GM12878 (cell line): ENCODE measurements at regions not wholly inside any gene's neighbourhood (a gene's known extent, or its start where the extent isn't known, plus 50 kb on each side); places are given as distances from the start of the nearest gene placed in this dataset.

ENCODE experiments used
- ATAC-seq: fragments of 200-7000 bp; cut with Tn5 transposase; 3 replicates; pipeline ENCODE4 v1.9.1; 2020; ENCODE audit warnings: mild to moderate bottlenecking, moderate library complexity
- BruUV-seq: library from RNA; stranded (reverse); fragments of 400-500 nt; replicated peaks from 2 replicates; lab custom pipeline; 2021; lab: Mats Ljungman, UMichigan
- CTCF ChIA-PET: fragments of 300-600 bp; sonication (Branson Sonifier 250); formaldehyde crosslinking; extraction: SDS; loops from one replicate; lab custom pipeline; 2021; ENCODE audit warnings: inconsistent platforms; lab: Yijun Ruan, JAX
- POLR2A ChIA-PET: fragments of 350-600 bp; formaldehyde crosslinking; extraction: SDS; loops from one replicate; lab custom pipeline; 2021; ENCODE audit warnings: inconsistent platforms; lab: Charles Lee
- RAD21 ChIA-PET: fragments of 300-600 bp; sonication (Branson Sonifier 250); formaldehyde crosslinking; loops from one replicate; lab custom pipeline; 2023; ENCODE audit warnings: antibody characterized with exemption; ENCODE audit not compliant: unreplicated experiment; lab: Charles Lee
- SMC1A ChIA-PET: fragments of 300-600 bp; sonication (Branson Sonifier 250); formaldehyde crosslinking; loops from one replicate; lab custom pipeline; 2023; ENCODE audit not compliant: unreplicated experiment, uncharacterized antibody; lab: Charles Lee
- DNase-seq: peaks from one replicate; pipeline ENCODE4 v3.0.0-alpha.2; 2011; ENCODE audit warnings: low read depth, low spot score
- FAIRE-seq: peaks from 3 replicates; lab custom pipeline; 2011; peaks lifted over from hg19 to GRCh38; lab: Jason Lieb, UNC
- H2AFZ ChIP-seq: 2 replicates; pipeline ENCODE4 v1.6.0; 2011; ENCODE audit warnings: low read depth, low read length, control low read depth; ENCODE audit not compliant: control insufficient read depth
- H3K27ac ChIP-seq: 2 replicates; pipeline ENCODE4 v1.5.1; 2011; ENCODE audit warnings: control low read depth; ENCODE audit not compliant: control insufficient read depth, insufficient read depth
- H3K27me3 ChIP-seq, 2 experiments: replicated peaks in 1 of 2; 2 replicates each; pipeline versions ENCODE4 v1.6.0 to v1.6.1; 2011; ENCODE audit warnings: low read length in 1 of 2; ENCODE audit not compliant: control insufficient read depth in 2 of 2, insufficient read depth in 2 of 2
- H3K36me3 ChIP-seq, 2 experiments: 2 replicates each; pipeline ENCODE4 v1.5.1; 2011; ENCODE audit warnings: low read length in 1 of 2; ENCODE audit not compliant: control insufficient read depth in 2 of 2, insufficient read depth in 2 of 2
- H3K4me1 ChIP-seq: 2 replicates; pipeline ENCODE4 v1.6.1; 2011; ENCODE audit warnings: mild to moderate bottlenecking, low read length, moderate library complexity, mixed read lengths; ENCODE audit not compliant: control insufficient read depth, insufficient read depth
- H3K4me2 ChIP-seq: 2 replicates; pipeline ENCODE4 v1.6.0; 2011; ENCODE audit warnings: control low read depth; ENCODE audit not compliant: control insufficient read depth, insufficient read depth
- H3K4me3 ChIP-seq: fragments of 200-600 bp; sonication (generic); 2 replicates; pipeline ENCODE4 v1.5.1; 2016
- H3K79me2 ChIP-seq: 2 replicates; pipeline ENCODE4 v1.6.0; 2011; ENCODE audit warnings: low read length; ENCODE audit not compliant: control insufficient read depth, insufficient read depth
- H3K9ac ChIP-seq: 2 replicates; pipeline ENCODE4 v1.8.0; 2011; ENCODE audit warnings: low read length, control low read depth, mixed read lengths; ENCODE audit not compliant: control insufficient read depth, insufficient read depth
- H3K9me3 ChIP-seq: replicated peaks from 3 replicates; pipeline ENCODE4 v1.5.1; 2011; ENCODE audit warnings: mild to moderate bottlenecking, low read length; ENCODE audit not compliant: control insufficient read depth, insufficient read depth
- H4K20me1 ChIP-seq: 2 replicates; pipeline ENCODE4 v1.6.0; 2011; ENCODE audit not compliant: control insufficient read depth, insufficient read depth
- HDAC2 ChIP-seq: fragments of 200-600 bp; sonication (generic); IDR thresholded peaks from 2 replicates; pipeline ENCODE4 v1.6.1; 2017
- HDAC6 ChIP-seq: fragments of 200-600 bp; sonication (generic); IDR thresholded peaks from one replicate; pipeline ENCODE4 v1.8.0; 2017; ENCODE audit warnings: antibody characterized with exemption; ENCODE audit not compliant: unreplicated experiment
- MYC ChIP-seq: IDR thresholded peaks from 2 replicates; pipeline ENCODE4 v1.6.1; 2011; ENCODE audit warnings: mild to moderate bottlenecking, low read length, moderate library complexity, inconsistent platforms; ENCODE audit not compliant: insufficient read depth, insufficient replicate concordance, insufficient read length, severe bottlenecking
- NFYB ChIP-seq: IDR thresholded peaks from 2 replicates; pipeline ENCODE4 v1.6.1; 2011; ENCODE audit warnings: low read depth, mild to moderate bottlenecking, low read length, improper control_type of control experiment, moderate library complexity; ENCODE audit not compliant: insufficient read depth
- POU2F2 ChIP-seq: IDR thresholded peaks from 3 replicates; pipeline ENCODE4 v1.6.1; 2011; ENCODE audit warnings: low read depth, mild to moderate bottlenecking, low read length, borderline replicate concordance
- SP1 ChIP-seq: IDR thresholded peaks from one replicate; pipeline ENCODE4 v1.6.1; 2011; ENCODE audit warnings: low read depth, low read length
- WGBS: methylation state at CpG from one replicate; pipeline ENCODE4 v1.1.6; 2016; ENCODE audit warnings: low lambda C conversion rate; ENCODE audit not compliant: insufficient replicate concordance, insufficient coverage; ENCODE audit errors: missing lambda C conversion rate; 5-methylcytosine and 5-hydroxymethylcytosine counted together
- in situ Hi-C: fragments of 300-500 bp; cut with MboI; formaldehyde crosslinking; loops from 9 replicates; pipeline ENCODE4 v1.14.3; 2018; ENCODE audit warnings: mixed read lengths
- intact Hi-C: fragments of 100-400 bp; cut with micrococcal nuclease; formaldehyde crosslinking; loops from one replicate; pipeline ENCODE4 v1.14.2; 2022; ENCODE audit not compliant: unreplicated experiment
- TF ChIP-seq, protein P1 (sequence below): IDR thresholded peaks from 2 replicates; pipeline ENCODE4 v1.6.1; 2011; ENCODE audit warnings: borderline replicate concordance, low read depth, mild to moderate bottlenecking, moderate library complexity, mixed read lengths, low read length; ENCODE audit not compliant: insufficient read depth; ENCODE audit errors: extremely low read length

DNA sequence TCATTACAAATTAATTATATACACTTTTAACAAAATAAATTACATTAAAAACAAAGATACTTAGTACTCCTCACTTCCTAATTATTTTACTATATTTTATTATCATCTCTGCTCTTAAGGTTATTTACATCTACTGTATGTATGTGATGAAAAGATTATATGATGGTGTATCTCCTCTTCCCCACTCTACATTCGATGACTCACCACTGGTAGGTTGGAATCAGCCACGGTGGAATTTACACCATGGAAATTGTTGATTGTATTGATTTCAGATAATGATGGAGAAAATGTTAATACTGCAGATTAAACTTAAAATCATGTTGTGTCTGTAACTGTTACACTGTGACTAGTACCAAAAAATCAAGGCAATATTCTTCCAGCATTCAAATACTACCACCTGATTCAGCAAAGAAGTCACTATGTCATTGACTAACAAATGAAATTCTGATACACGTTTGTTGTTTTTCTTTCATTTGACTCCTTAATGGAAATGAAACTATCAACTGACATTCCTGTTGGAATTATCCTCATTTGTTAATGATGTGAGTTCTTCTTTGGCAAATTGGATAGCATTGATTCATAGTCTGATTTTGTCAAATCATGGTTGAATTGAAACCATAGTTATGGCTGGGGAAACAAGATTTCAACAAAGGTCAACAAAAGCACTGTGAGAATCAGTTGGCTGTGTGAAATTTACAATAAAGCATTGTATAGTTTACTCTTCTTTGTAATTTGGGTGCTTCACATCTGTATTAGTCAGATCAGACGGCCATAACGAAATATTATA, 69.0 kb upstream of the NLK start:
- POLR2A ChIA-PET = interaction anchor here (1.3 kb wide), 1 partner anchor 13 kb away, joined by 3 read pairs; no protein-coding TSS in a partner anchor
- in situ Hi-C loops (no loop called here), intact Hi-C loops (no loop called here)
- peaks cover 23% of the 10 kb centered on the region for H3K4me1 ChIP-seq
- H3K4me3 ChIP-seq = no peak overlapping the region
- no peaks in the 10 kb centered on the region for H3K9me3 ChIP-seq
- TF ChIP-seq HDAC6 = no peak
- TF ChIP-seq POU2F2 = no peak
- TF ChIP-seq, protein P1, sequence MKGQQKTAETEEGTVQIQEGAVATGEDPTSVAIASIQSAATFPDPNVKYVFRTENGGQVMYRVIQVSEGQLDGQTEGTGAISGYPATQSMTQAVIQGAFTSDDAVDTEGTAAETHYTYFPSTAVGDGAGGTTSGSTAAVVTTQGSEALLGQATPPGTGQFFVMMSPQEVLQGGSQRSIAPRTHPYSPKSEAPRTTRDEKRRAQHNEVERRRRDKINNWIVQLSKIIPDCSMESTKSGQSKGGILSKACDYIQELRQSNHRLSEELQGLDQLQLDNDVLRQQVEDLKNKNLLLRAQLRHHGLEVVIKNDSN = no peak
- TF ChIP-seq NFYB = no peak
- no peak for TF ChIP-seq SP1
- TF ChIP-seq MYC = no peak
- TF ChIP-seq HDAC2 = no peak
- CTCF ChIA-PET = interaction anchor here (0.9 to 3.8 kb wide), 3 partner anchors 9 to 80 kb away, joined by 4 to 25 read pairs (median 6); partner anchors contain the start of gene LYRM9
- H3K27ac ChIP-seq = no peak overlapping the region
- ATAC-seq = no peak
- no peaks in the 10 kb centered on the region for H4K20me1 ChIP-seq
- no peaks in the 10 kb centered on the region for H3K36me3 ChIP-seq
- no peak for DNase-seq
- no peaks in the 10 kb centered on the region for H3K27me3 ChIP-seq
- no peak overlapping the region for H2AFZ ChIP-seq
- no peak overlapping the region for H3K4me2 ChIP-seq
- WGBS = 21% methylated on average over 5 of the region's 5 CpGs
- no peaks in the 10 kb centered on the region for H3K79me2 ChIP-seq
- RAD21 ChIA-PET = no interaction called here
- SMC1A ChIA-PET = interaction anchor here (3.5 to 3.9 kb wide), 3 partner anchors 13 to 81 kb away, joined by 20 to 28 read pairs (median 22); partner anchors contain the start of gene LYRM9
- H3K9ac ChIP-seq = no peak overlapping the region
- no TSS peak for BruUV-seq
- FAIRE-seq = no peak
